ENCODE measurements at regions not wholly inside any gene's neighbourhood (a gene's known extent, or its start where the extent isn't known, plus 50 kb on each side); places are given as distances from the start of the nearest gene placed in this dataset.

DNA sequence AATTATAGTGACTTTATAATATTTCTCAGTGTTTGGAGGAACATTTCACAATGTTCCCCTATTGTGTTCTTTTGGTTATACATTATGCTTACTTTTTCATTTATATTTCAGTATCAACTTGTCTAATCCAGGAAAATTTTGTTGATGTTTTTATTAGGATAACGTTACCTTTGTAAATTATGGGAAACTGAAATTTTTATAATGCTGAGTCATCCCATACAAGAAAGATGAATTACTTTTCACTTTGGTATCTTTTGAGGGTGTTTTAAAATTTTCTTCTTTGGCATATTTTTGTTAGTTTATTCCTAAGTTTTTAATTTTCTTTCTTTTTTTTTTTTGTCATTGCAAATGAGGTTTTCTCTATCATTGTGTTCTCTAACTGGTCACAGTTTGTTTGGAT lies 542.7 kb downstream of the SLC16A7 start:
- ATAC-seq (no peak), DNase-seq (no peak)

DNA sequence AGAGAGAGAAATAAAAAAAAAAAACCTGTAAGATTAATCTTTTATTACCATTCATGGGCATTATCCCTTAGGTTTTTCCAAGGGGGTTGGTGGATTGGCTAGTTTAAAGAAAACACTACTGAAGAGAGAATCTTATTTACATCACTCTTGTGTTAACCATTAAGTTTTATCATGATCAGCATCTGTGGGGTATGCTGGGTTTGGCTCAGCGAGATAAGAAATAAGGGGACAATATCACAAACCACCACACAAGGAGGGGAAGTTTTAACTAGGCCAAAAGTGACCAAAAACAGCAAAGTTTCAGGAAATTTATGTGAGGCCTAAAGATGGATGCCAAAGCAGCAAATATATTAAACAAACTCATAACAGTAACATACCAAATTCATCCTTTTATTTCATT lies 548.6 kb downstream of the SLC16A7 start:
- no peak for DNase-seq
- no peak for ATAC-seq

DNA sequence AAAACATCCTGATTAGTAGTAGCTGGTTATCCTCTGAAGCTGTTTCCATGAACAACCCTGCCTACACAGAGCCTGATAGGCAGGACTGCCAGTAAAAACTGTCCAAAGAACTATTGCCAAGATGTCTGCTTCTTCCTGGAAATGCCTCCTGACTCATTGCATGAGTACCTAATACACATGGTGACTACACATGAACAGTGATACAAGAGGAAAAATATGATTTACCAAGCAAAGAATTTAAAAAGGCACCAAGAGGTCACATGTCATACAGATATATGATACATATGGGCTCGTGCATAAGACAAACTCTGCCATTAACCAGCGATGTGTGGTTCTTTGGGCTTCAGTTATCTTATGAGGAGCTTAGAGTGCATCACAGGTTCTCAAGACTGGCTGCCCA lies 552.3 kb downstream of the SLC16A7 start:
- no peak for ATAC-seq
- DNase-seq, result no peak

GRCh38 chr12:60148831-60149230 lies 553.0 kb downstream of the SLC16A7 start:
- ATAC-seq (no peak), DNase-seq (no peak)

DNA sequence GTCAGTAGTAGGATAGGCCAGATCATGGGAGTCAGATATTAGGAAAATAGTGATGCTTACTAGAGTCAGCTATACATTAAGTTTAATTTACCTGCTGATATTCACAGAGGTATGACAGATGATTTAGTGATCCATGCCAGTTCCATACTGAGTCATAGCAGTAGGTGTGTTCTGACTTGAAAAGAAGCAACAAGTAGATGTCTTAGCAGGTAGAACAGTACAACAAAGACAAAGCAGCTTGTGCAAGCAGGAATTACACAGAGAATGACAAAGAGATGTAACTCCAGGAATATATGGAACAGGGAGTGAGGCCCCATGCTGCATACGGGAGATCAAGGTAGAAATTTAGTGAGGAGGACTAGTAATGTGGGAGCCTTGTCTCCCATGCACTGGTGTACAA lies 556.9 kb downstream of the SLC16A7 start:
- no peak for ATAC-seq
- no peak for DNase-seq

GRCh38 chr12:60159761-60160160 lies 563.9 kb downstream of the SLC16A7 start:
- no peak for ATAC-seq
- no peak for DNase-seq

DNA sequence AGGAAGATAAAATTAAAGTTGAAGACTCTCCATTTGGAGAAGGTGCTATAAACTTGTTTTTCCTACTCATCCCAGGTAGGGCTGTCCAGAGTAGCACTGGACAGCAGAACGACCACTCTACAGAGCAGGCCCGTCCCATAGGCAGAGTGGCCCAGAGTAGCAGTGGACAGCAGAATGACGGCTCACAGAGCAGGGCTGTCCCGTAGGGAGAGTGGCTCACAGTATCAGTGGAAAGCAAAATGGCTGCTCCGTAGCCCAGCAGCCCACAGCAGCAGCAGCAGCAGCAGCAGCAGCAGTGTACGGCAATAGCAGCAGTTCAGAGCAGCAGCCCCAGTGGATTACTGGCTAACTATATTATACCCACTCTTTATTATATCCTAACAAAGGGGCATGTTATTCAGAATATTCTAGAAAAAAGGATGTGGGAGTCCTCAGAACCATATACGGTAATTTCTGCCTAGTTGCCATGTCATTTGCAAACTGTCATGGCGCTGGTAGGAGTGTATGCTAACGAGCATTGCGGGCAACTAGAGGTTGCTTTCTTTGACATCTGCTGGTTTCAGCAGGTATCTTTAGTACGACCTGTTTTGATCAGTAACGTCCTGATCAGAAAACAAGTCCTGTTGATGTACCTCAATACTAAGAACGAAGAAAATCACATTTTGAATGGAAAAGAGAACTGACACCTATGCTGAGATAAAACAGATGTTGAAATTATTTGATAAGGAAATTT lies 567.3 kb downstream of the SLC16A7 start:
- DNase-seq, result no peak
- no peak for ATAC-seq

DNA sequence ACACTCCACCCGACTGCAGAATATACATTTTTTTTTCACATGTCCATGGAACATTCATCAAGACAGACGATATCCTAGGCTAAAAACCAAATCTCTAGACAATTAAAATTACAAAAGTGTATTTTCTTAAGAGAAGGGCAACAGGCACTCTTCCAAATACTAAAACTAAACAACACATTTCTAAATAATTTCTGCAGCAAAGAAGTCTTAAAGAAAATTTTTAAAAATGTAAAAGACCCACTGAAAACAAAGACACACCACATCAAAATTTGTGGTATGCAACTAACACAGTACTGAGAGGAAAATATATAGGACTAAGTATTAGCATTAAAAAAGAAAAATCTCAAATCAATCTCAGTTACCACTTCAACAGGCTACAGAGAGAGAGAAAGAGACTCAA lies 570.0 kb downstream of the SLC16A7 start:
- no peak for DNase-seq
- ATAC-seq, result no peak

GRCh38 chr12:60168441-60168840 lies 572.6 kb downstream of the SLC16A7 start:
- ATAC-seq, result no peak
- no peak for DNase-seq

GRCh38 chr12:60169904-60170303 lies 574.1 kb downstream of the SLC16A7 start:
- no peak for DNase-seq

DNA sequence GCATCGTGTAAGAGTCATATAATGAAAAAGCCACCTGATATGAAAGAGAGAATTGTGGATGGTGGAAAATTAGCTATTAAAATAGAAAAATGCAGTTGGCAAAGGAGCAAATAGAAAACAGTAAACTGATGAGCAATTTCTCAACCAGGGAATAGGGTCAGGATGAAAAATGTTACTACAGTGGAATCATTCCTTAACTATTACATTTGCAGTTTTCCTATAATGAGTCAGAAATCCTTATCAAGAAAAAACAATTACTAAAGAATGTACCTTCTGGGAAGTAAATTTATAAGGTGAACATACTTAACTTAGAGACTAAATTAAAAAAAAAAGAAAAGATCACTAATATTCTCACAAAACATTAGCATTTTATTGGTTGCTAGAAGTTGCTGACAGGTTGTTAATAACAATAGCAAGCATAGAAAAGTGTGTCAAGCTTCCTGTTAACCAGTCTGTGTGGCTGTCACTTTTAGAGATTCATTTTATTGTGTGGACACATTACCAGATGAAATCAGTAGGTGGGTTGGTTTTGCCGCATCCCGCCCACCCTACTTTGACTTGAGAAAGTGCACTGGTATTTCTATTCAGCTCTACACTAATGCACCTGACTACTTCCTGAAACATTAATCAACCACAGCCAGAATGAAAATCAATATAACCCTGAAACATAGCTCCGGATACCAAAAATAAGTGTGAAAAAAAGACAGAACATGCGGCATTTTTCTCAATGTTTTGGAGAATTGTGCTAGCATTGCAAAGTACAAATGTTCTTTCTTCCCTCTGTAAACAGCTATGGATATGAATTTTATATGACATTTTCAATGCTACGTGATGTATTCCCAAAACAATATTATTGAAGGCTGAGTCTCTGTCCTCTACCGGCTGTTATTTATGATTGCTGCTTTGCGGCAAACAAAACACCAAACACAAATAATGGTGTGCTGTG lies 576.7 kb downstream of the SLC16A7 start:
- no peak for ATAC-seq
- no peak for DNase-seq

More at GRCh38 chr12:60169904-60170303, 574.1 kb downstream of the SLC16A7 start:
- no peak for ATAC-seq

GRCh38 chr12:60173224-60174170 lies 577.7 kb downstream of the SLC16A7 start:
- ATAC-seq (no peak), DNase-seq (no peak)

DNA sequence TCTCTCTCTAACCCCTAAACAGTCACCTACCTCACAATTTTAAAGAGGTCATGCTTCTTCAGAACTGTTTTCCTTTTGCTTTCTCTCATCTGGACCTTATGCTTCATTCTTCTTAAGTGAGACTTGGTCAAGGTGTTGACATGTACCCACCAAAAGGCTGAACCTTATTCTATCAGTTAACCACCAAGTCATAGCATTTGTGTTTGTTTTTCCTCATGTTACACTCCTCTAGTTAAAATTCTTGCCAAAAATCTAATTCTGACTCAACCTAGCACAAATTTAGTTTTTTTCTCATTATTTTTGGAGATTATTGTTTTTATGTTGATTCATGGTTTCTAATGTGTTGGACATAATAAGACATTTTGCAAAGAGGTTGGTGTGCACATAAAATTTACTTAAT lies 578.6 kb downstream of the SLC16A7 start:
- no peak for DNase-seq
- no peak for ATAC-seq

- no peak for DNase-seq
- ATAC-seq, result no peak
Measured at GRCh38 chr12:60174941-60175340, 579.1 kb downstream of the SLC16A7 start.

DNA sequence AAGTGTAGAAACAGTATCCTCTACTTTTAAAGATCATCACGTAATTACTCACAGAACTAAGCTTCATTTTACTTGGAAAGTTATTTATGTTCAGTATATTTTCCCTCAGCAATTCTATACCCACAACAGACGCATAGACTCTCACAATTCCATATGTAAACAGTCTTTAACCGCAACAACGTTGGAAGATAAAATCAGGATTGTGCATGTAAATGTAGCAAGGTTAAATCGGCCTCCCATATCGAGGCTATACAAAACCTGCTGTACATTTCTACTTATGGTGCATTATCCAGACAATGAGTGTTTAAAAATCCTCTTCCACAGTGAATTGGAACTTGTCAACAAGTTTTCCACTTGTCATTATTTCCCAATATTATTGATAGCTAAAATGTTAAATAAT lies 581.1 kb downstream of the SLC16A7 start:
- no peak for DNase-seq
- ATAC-seq, result no peak

DNA sequence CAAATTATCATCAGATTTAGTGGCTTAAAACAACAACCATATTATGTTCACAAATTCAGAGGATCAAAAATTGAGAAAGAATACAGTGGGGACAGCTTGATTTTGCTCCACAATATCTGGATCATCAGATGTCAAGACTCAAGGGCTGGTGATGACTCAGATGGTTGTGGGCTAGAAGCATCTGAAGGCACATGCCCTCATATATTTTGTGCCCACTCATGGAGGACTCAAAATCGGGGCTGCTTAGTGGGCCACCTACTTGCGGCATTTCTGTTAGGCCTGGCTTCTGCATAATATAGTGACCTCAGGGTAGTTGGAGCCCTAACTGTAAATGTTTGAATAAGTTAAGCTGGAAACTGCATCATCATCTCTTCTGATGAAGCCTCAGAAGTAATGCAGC lies 584.5 kb downstream of the SLC16A7 start:
- ATAC-seq, result no peak
- DNase-seq, result no peak

GRCh38 chr12:60182354-60182753 lies 586.5 kb downstream of the SLC16A7 start:
- no peak for ATAC-seq
- no peak for DNase-seq

GRCh38 chr12:60184096-60184495 lies 588.3 kb downstream of the SLC16A7 start:
- DNase-seq, result no peak

GRCh38 chr12:60185060-60185459 lies 589.2 kb downstream of the SLC16A7 start:
- no peak for DNase-seq
- no peak for ATAC-seq

More at GRCh38 chr12:60184096-60184495, 588.3 kb downstream of the SLC16A7 start:
- ATAC-seq, result no peak

DNA sequence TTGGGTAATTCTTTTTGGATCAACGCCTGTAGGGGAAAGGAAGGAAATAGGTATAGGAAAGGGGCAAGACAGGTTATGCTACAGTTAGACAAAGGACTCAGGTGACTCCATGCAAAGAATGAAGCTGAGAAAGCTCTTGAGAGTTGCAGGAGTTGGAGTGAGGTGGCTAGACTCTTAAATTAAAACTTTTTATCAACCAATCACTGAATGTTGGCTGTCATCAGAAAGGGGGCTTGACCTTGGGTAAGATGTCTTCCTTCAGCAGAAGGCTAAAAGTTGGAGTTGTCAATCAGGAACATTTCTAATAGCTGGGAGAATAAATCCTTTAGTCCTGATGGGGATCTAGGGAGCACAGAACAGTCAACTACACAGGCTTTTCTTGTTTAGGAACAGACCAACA lies 595.4 kb downstream of the SLC16A7 start:
- ATAC-seq (no peak), DNase-seq (no peak)

GRCh38 chr12:60191676-60192359 lies 596.0 kb downstream of the SLC16A7 start:
- DNase-seq, result no peak

GRCh38 chr12:60194678-60195077 lies 598.8 kb downstream of the SLC16A7 start:
- ATAC-seq (no peak), DNase-seq (no peak)

More at GRCh38 chr12:60191676-60192359, 596.0 kb downstream of the SLC16A7 start:
- ATAC-seq, result no peak

All from stimulated activated naive CD8-positive, alpha-beta T cell treated with anti-CD3 and anti-CD28 coated beads, Interleukin-15, Interleukin-2, amounts not matched to agents 100 U/mL and 50 U/mL, for 24 hours (primary cell).